Endothelial cell of umbilical vein (primary cell): ENCODE measurements at regions not wholly inside any gene's neighbourhood (a gene's known extent, or its start where the extent isn't known, plus 50 kb on each side); places are given as distances from the start of the nearest gene placed in this dataset.

Source experiments
- BruUV-seq: library from RNA; stranded (reverse); fragments of 400-500 nt; replicated peaks from 2 replicates; lab custom pipeline; 2021; lab: Mats Ljungman, UMichigan
- CTCF ChIA-PET: fragments of 300-600, 350-600 bp; sonication (Branson Sonifier 250); formaldehyde crosslinking; loops from one replicate; lab custom pipeline; 2021; ENCODE audit warnings: antibody characterized with exemption, inconsistent platforms; lab: Charles Lee
- POLR2A ChIA-PET: fragments of 300-600, 350-600 bp; sonication (Branson Sonifier 250); formaldehyde crosslinking; loops from one replicate; lab custom pipeline; 2021; ENCODE audit warnings: antibody characterized with exemption, inconsistent platforms; lab: Charles Lee
- DNase-seq: peaks from one replicate; pipeline ENCODE4 v3.0.0-alpha.2; 2011; ENCODE audit warnings: low read depth, low spot score
- FAIRE-seq: peaks from 2 replicates; lab custom pipeline; 2011; peaks lifted over from hg19 to GRCh38; lab: Jason Lieb, UNC
- H2AFZ ChIP-seq: 2 replicates; pipeline ENCODE4 v1.6.0; 2012; ENCODE audit warnings: low read depth, low read length, control low read depth, inconsistent platforms
- H3K27ac ChIP-seq: 2 replicates; pipeline ENCODE4 v1.5.1; 2011; ENCODE audit warnings: low read depth, mild to moderate bottlenecking, control low read depth, low read length, moderate library complexity; ENCODE audit not compliant: insufficient read depth
- H3K27me3 ChIP-seq, 2 experiments: 2 replicates each; pipeline versions ENCODE4 v1.6.0 to v1.6.1; 2011; ENCODE audit warnings: low read length in 2 of 2, mixed read lengths in 1 of 2; ENCODE audit not compliant: control insufficient read depth in 2 of 2, insufficient read depth in 2 of 2
- H3K36me3 ChIP-seq, 2 experiments: 2 replicates in 1 of 2; 3 replicates in 1 of 2; pipeline ENCODE4 v1.5.1; 2011; ENCODE audit warnings: low read length in 2 of 2, mild to moderate bottlenecking in 1 of 2, moderate library complexity in 1 of 2; ENCODE audit not compliant: control insufficient read depth in 2 of 2, insufficient read depth in 2 of 2; ENCODE audit errors: extremely low read depth in 1 of 2
- H3K4me1 ChIP-seq: 3 replicates; pipeline ENCODE4 v1.5.1; 2011; ENCODE audit warnings: mild to moderate bottlenecking, low read length; ENCODE audit not compliant: control insufficient read depth, insufficient read depth; ENCODE audit errors: extremely low read depth
- H3K4me2 ChIP-seq: 2 replicates; pipeline ENCODE4 v1.6.1; 2011; ENCODE audit warnings: low read length, control low read depth, mixed read lengths; ENCODE audit not compliant: insufficient read depth
- H3K4me3 ChIP-seq, 3 experiments: fragments of 200-600 bp in 1 of 3; sonication (generic), shearing (Covaris generic) in 1 of 3; replicated peaks in 1 of 3; 2 replicates each; pipeline ENCODE4 v1.5.1; 2011 to 2016; ENCODE audit warnings: control low read depth in 3 of 3, low read length in 3 of 3, mild to moderate bottlenecking in 2 of 3, inconsistent platforms in 1 of 3, low read depth in 1 of 3, moderate library complexity in 1 of 3; ENCODE audit not compliant: insufficient read depth in 1 of 3
- H3K79me2 ChIP-seq: 2 replicates; pipeline ENCODE4 v1.6.0; 2012; ENCODE audit warnings: low read length, inconsistent platforms; ENCODE audit not compliant: control insufficient read depth, insufficient read depth
- H3K9ac ChIP-seq: replicated peaks from 2 replicates; pipeline ENCODE3; 2011; ENCODE audit warnings: low read length, control low read depth; ENCODE audit not compliant: insufficient read depth; ENCODE audit errors: extremely low read depth
- H3K9me1 ChIP-seq: replicated peaks from 3 replicates; pipeline ENCODE4 v1.6.0; 2011; ENCODE audit warnings: mild to moderate bottlenecking, low read length; ENCODE audit not compliant: control insufficient read depth, insufficient read depth; ENCODE audit errors: extremely low read depth
- H3K9me3 ChIP-seq: replicated peaks from 2 replicates; pipeline ENCODE4 v1.5.1; 2012; ENCODE audit warnings: low read length, inconsistent platforms; ENCODE audit not compliant: control insufficient read depth, insufficient read depth
- H4K20me1 ChIP-seq: replicated peaks from 2 replicates; pipeline ENCODE3; 2011; ENCODE audit warnings: mild to moderate bottlenecking, low read length; ENCODE audit not compliant: control insufficient read depth, insufficient read depth; ENCODE audit errors: extremely low read depth
- CTCF ChIP-seq, 2 donors: IDR thresholded peaks; 1 replicate in 1 of 2; 2 replicates in 1 of 2; pipeline ENCODE4 v1.5.1; 2011; ENCODE audit warnings: low read length in 2 of 2, mild to moderate bottlenecking in 2 of 2, moderate library complexity in 2 of 2, control low read depth in 1 of 2, inconsistent platforms in 1 of 2, low read depth in 1 of 2; ENCODE audit not compliant: insufficient read depth in 1 of 2; ENCODE audit errors: extremely low read depth in 1 of 2
- EZH2 ChIP-seq: IDR thresholded peaks from 2 replicates; pipeline ENCODE4 v1.6.1; 2012; ENCODE audit warnings: borderline replicate concordance, low read depth, mild to moderate bottlenecking, moderate library complexity, low read length, inconsistent platforms; ENCODE audit not compliant: severe bottlenecking
- FOS ChIP-seq: IDR thresholded peaks from 2 replicates; pipeline ENCODE4 v1.6.1; 2011; ENCODE audit warnings: mild to moderate bottlenecking, low read length, moderate library complexity, borderline replicate concordance; ENCODE audit not compliant: insufficient read depth
- GATA2 ChIP-seq: IDR thresholded peaks from 2 replicates; pipeline ENCODE4 v1.7.0; 2011; ENCODE audit warnings: low read depth, mild to moderate bottlenecking, moderate library complexity, mixed read lengths, low read length; ENCODE audit not compliant: insufficient read length, insufficient read depth
- MAX ChIP-seq: IDR thresholded peaks from 2 replicates; pipeline ENCODE4 v1.6.1; 2011; ENCODE audit not compliant: insufficient read depth, insufficient read length
- MYC ChIP-seq: IDR thresholded peaks from one replicate; pipeline ENCODE4 v1.6.1; 2011; ENCODE audit warnings: mild to moderate bottlenecking, low read depth, low read length
- POLR2A ChIP-seq: IDR thresholded peaks from 2 replicates; pipeline ENCODE4 v1.6.1; 2012; ENCODE audit warnings: low read depth, mild to moderate bottlenecking, control low read depth, low read length
- POLR2AphosphoS5 ChIP-seq: IDR thresholded peaks from 2 replicates; pipeline ENCODE4 v1.6.1; 2012; ENCODE audit warnings: low read depth, mild to moderate bottlenecking, control low read depth, low read length, moderate library complexity; ENCODE audit not compliant: insufficient read depth
- dilution Hi-C: fragments of 300-500 bp; cut with MboI; formaldehyde crosslinking; loops from one replicate; pipeline ENCODE4 v1.15.0; 2019; ENCODE audit warnings: low sequenced_read_pairs; ENCODE audit not compliant: extremely low pct_ligation_motif_present
- intact Hi-C: fragments of 100-400 bp; cut with micrococcal nuclease; formaldehyde crosslinking; loops from one replicate; pipeline ENCODE4 v1.10.0; 2022

- Histone ChIP-seq H3K79me2 (no peaks in the 10 kb centered on the region), H3K4me3 (no peak overlapping the region), H3K27ac (no peak overlapping the region), H4K20me1 (no peaks in the 10 kb centered on the region), H3K9me3 (no peaks in the 10 kb centered on the region), H3K4me1 (no peaks in the 10 kb centered on the region), H3K36me3 (no peaks in the 10 kb centered on the region), H3K9ac (no peak overlapping the region), H3K9me1 (no peaks in the 10 kb centered on the region), H3K27me3 (peaks cover 11% of the 10 kb centered on the region in 2 experiments), H2AFZ (no peak overlapping the region), H3K4me2 (no peak overlapping the region)
- BruUV-seq: no TSS peak
- intact Hi-C loops: no loop called here
- no peak for FAIRE-seq
- TF ChIP-seq EZH2 (no peak), POLR2AphosphoS5 (no peak), FOS (no peak), POLR2A (no peak)
- dilution Hi-C loops: no loop called here
- ChIA-PET CTCF (interaction anchor here (0.6 kb wide), 1 partner anchor 20 kb away, joined by 3 read pairs; no protein-coding TSS in a partner anchor), POLR2A (no interaction called here)
- no peak for DNase-seq
Measured at GRCh38 chr6:3625980-3626563, 125.4 kb downstream of the PXDC1 start.

- Histone ChIP-seq H3K9ac (no peak overlapping the region), H3K9me3 (no peaks in the 10 kb centered on the region), H3K4me3 (no peak overlapping the region), H3K27ac (no peak overlapping the region), H3K27me3 (peaks cover 11% of the 10 kb centered on the region in 2 experiments), H3K79me2 (no peaks in the 10 kb centered on the region), H3K9me1 (no peaks in the 10 kb centered on the region), H3K4me2 (no peak overlapping the region), H2AFZ (no peak overlapping the region), H4K20me1 (no peaks in the 10 kb centered on the region), H3K36me3 (no peaks in the 10 kb centered on the region), H3K4me1 (no peaks in the 10 kb centered on the region)
- intact Hi-C loops: no loop called here
- FAIRE-seq: no peak
- BruUV-seq: no TSS peak
- DNase-seq: no peak
- TF ChIP-seq CTCF (IDR thresholded peaks at IDR 0.05; ENCODE audit: extremely low read depth in 1 of 2, insufficient read depth in 1 of 2, low read depth in 1 of 2, low read length in 2 of 2): no peak
- no peak for TF ChIP-seq EZH2
- no peak for TF ChIP-seq GATA2
- no peak for TF ChIP-seq POLR2A
- no peak for TF ChIP-seq FOS
- no peak for TF ChIP-seq POLR2AphosphoS5
- no peak for TF ChIP-seq MAX
- TF ChIP-seq MYC: no peak
- ChIA-PET POLR2A (no interaction called here), CTCF (no interaction called here)
- dilution Hi-C loops: no loop called here
Measured at GRCh38 chr6:3625149-3625979, 126.1 kb downstream of the PXDC1 start.
